NCI-H446 (cell line): ENCODE measurements at regions not wholly inside any gene's neighbourhood (a gene's known extent, or its start where the extent isn't known, plus 50 kb on each side); places are given as distances from the start of the nearest gene placed in this dataset.
"Not testable (repeated sequence)": the region's sequence is repeated elsewhere in the genome, so short reads cannot be mapped to it uniquely, and the experiment has no call there.

ENCODE experiments used
- DNase-seq, 2 experiments: peaks; one replicate each; lab custom pipeline; 2025; lab: John Stamatoyannopoulos, UW

- DNase-seq = no peak
These were observed 179.5 kb downstream of the SOX4 start for GRCh38 chr6:21772884-21773575.

- no peak for DNase-seq
These were observed 180.0 kb downstream of the SOX4 start for GRCh38 chr6:21773576-21773968.

- DNase-seq = peak; percentile 83 to 93
These were observed 184.3 kb downstream of the SOX4 start for GRCh38 chr6:21777846-21778245.

GRCh38 chr6:21780141-21780540, 186.6 kb downstream of the SOX4 start:
- DNase-seq = no peak

- DNase-seq = no peak
These were observed 187.1 kb downstream of the SOX4 start for GRCh38 chr6:21780679-21781078.

GRCh38 chr6:21781128-21781527, 187.6 kb downstream of the SOX4 start:
- DNase-seq = no peak

GRCh38 chr6:21785164-21785563, 191.6 kb downstream of the SOX4 start:
- DNase-seq = no peak

- DNase-seq = no peak
These were observed 197.5 kb downstream of the SOX4 start for GRCh38 chr6:21791056-21791455.

GRCh38 chr6:21791581-21791980, 198.0 kb downstream of the SOX4 start:
- DNase-seq = no peak

- no peak for DNase-seq
These were observed 198.6 kb downstream of the SOX4 start for GRCh38 chr6:21792177-21792576.

GRCh38 chr6:21796979-21797378, 203.4 kb downstream of the SOX4 start:
- not testable (repeated sequence) for DNase-seq

- no peak for DNase-seq
These were observed 204.9 kb downstream of the SOX4 start for GRCh38 chr6:21798468-21798867.

GRCh38 chr6:21800330-21800729, 206.8 kb downstream of the SOX4 start:
- no peak for DNase-seq

- DNase-seq = no peak
These were observed 207.4 kb downstream of the SOX4 start for GRCh38 chr6:21800948-21801438.

GRCh38 chr6:21801446-21802174, 208.1 kb downstream of the SOX4 start:
- no peak for DNase-seq

GRCh38 chr6:21802175-21802822, 208.7 kb downstream of the SOX4 start:
- no peak for DNase-seq

- DNase-seq = no peak
These were observed 211.5 kb downstream of the SOX4 start for GRCh38 chr6:21804941-21805610.

- DNase-seq = no peak
These were observed 213.9 kb downstream of the SOX4 start for GRCh38 chr6:21807299-21808044.

- no peak for DNase-seq
These were observed 214.5 kb downstream of the SOX4 start for GRCh38 chr6:21808045-21808470.

- DNase-seq = no peak
These were observed 215.1 kb downstream of the SOX4 start for GRCh38 chr6:21808551-21809242.

- no peak for DNase-seq
These were observed 217.9 kb downstream of the SOX4 start for GRCh38 chr6:21811484-21811883.
